NCI-H526 (cell line): ENCODE measurements at regions not wholly inside any gene's neighbourhood (a gene's known extent, or its start where the extent isn't known, plus 50 kb on each side); places are given as distances from the start of the nearest gene placed in this dataset.
A peak's percentile ranks its signal among the peaks of the same experiment; 100 is the strongest.

Experiments
- DNase-seq, 2 experiments: peaks; one replicate each; lab custom pipeline; 2025; lab: John Stamatoyannopoulos, UW

GRCh38 chr13:77480066-77480465 is 55.4 kb upstream of the SCEL start:
- DNase-seq = peak in 1 of 2 experiments; percentile 22

- DNase-seq = no peak
These were observed 56.2 kb upstream of the SCEL start for GRCh38 chr13:77479326-77479725.

- no peak for DNase-seq
These were observed 58.1 kb upstream of the SCEL start for GRCh38 chr13:77477299-77477848.

- no peak for DNase-seq
These were observed 59.0 kb upstream of the SCEL start for GRCh38 chr13:77476456-77476855.

- no peak for DNase-seq
These were observed 60.0 kb upstream of the SCEL start for GRCh38 chr13:77475345-77476084.

GRCh38 chr13:77470986-77471385 is 64.5 kb upstream of the SCEL start:
- no peak for DNase-seq

GRCh38 chr13:77466753-77467422 is 68.6 kb upstream of the SCEL start:
- no peak for DNase-seq

GRCh38 chr13:77465603-77466195 is 69.8 kb upstream of the SCEL start:
- no peak for DNase-seq

GRCh38 chr13:77460195-77460594 is 75.3 kb upstream of the SCEL start:
- DNase-seq = no peak

- DNase-seq = peak in 1 of 2 experiments; percentile 31
These were observed 75.9 kb upstream of the SCEL start for GRCh38 chr13:77459592-77459991.

- no peak for DNase-seq
These were observed 76.8 kb upstream of the SCEL start for GRCh38 chr13:77458736-77459135.

GRCh38 chr13:77457966-77458365 is 77.5 kb upstream of the SCEL start:
- DNase-seq = no peak

- no peak for DNase-seq
These were observed 79.2 kb upstream of the SCEL start for GRCh38 chr13:77456271-77456670.

GRCh38 chr13:77449265-77449664 is 86.2 kb upstream of the SCEL start:
- DNase-seq = no peak

GRCh38 chr13:77448689-77449088 is 86.8 kb upstream of the SCEL start:
- DNase-seq = no peak

GRCh38 chr13:77443511-77443910 is 92.0 kb upstream of the SCEL start:
- DNase-seq = no peak

GRCh38 chr13:77437267-77437666 is 98.2 kb upstream of the SCEL start:
- no peak for DNase-seq

GRCh38 chr13:77434289-77434688 is 101.2 kb upstream of the SCEL start:
- no peak for DNase-seq

- no peak for DNase-seq
These were observed 104.1 kb upstream of the SCEL start for GRCh38 chr13:77431449-77431848.

- DNase-seq = no peak
These were observed 103.6 kb upstream of the MYCBP2 start for GRCh38 chr13:77430377-77430951.

GRCh38 chr13:77429320-77430142 is 102.6 kb upstream of the MYCBP2 start:
- no peak for DNase-seq

GRCh38 chr13:77425705-77426104 is 98.8 kb upstream of the MYCBP2 start:
- no peak for DNase-seq
